ENCODE measurements at regions not wholly inside any gene's neighbourhood (a gene's known extent, or its start where the extent isn't known, plus 50 kb on each side); places are given as distances from the start of the nearest gene placed in this dataset.

DNA sequence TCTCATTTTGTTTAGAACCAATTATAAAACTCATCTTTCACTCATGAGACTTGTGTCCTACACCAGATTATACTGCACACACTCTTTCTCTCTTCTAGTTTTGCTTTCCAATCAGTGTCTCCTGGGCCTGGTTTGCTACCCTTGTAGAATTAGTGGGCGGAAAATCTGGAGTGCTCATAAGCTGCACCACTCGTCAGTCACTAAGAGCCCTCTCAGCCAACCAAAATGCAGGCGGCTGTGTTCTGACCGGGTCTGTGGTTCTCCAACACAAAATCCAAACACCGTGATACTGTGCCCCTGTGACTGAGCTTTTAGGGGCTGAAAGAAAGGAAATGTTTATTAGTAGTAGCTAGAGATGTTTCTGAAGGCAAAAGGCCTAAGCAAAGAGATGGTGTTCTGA lies 83.7 kb upstream of the OBI1 start:
- Histone ChIP-seq H3K79me2 (ENCODE audit: insufficient read depth, low read length) (no peaks in the 10 kb centered on the region), H3K4me3 (ENCODE audit: low read length, poor library complexity, severe bottlenecking) (no peak overlapping the region), H2AFZ (ENCODE audit: low read length) (no peak overlapping the region), H4K20me1 (ENCODE audit: insufficient read depth, low read length, poor library complexity, severe bottlenecking) (no peaks in the 10 kb centered on the region), H3K4me2 (ENCODE audit: low read depth, low read length, poor library complexity, severe bottlenecking) (no peak overlapping the region), H3K4me1 (ENCODE audit: insufficient read depth, low read length, poor library complexity, severe bottlenecking) (no peaks in the 10 kb centered on the region), H3K9me3 (ENCODE audit: insufficient read depth, low read depth, low read length) (no peaks in the 10 kb centered on the region), H3K9me2 (replicated peaks; ENCODE audit: low read depth, low read length) (no peaks in the 10 kb centered on the region), H3K36me3 (ENCODE audit: insufficient read depth, low read length) (no peaks in the 10 kb centered on the region), H3K27me3 (ENCODE audit: insufficient read depth, low read length, poor library complexity, severe bottlenecking) (no peaks in the 10 kb centered on the region), H3K9ac (ENCODE audit: low read depth, low read length, poor library complexity, severe bottlenecking) (no peak overlapping the region), H3F3A (ENCODE audit: low read depth) (no peaks in the 10 kb centered on the region)
- no peak for TF ChIP-seq EZH2phosphoT487 (IDR thresholded peaks at IDR 0.05; ENCODE audit: borderline replicate concordance)
- TF ChIP-seq, protein P1, sequence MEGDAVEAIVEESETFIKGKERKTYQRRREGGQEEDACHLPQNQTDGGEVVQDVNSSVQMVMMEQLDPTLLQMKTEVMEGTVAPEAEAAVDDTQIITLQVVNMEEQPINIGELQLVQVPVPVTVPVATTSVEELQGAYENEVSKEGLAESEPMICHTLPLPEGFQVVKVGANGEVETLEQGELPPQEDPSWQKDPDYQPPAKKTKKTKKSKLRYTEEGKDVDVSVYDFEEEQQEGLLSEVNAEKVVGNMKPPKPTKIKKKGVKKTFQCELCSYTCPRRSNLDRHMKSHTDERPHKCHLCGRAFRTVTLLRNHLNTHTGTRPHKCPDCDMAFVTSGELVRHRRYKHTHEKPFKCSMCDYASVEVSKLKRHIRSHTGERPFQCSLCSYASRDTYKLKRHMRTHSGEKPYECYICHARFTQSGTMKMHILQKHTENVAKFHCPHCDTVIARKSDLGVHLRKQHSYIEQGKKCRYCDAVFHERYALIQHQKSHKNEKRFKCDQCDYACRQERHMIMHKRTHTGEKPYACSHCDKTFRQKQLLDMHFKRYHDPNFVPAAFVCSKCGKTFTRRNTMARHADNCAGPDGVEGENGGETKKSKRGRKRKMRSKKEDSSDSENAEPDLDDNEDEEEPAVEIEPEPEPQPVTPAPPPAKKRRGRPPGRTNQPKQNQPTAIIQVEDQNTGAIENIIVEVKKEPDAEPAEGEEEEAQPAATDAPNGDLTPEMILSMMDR (conservative IDR thresholded peaks at IDR 0.05; ENCODE audit: low read length) = no peak

- H3K9ac ChIP-seq (ENCODE audit: low read depth, low read length, poor library complexity, severe bottlenecking) = no peak overlapping the region
- H3K79me2 ChIP-seq (ENCODE audit: insufficient read depth, low read length) = no peaks in the 10 kb centered on the region
- H3K4me3 ChIP-seq (ENCODE audit: low read length, poor library complexity, severe bottlenecking) = no peak overlapping the region
- no peaks in the 10 kb centered on the region for H3K27me3 ChIP-seq (ENCODE audit: insufficient read depth, low read length, poor library complexity, severe bottlenecking)
- peaks cover 9% of the 10 kb centered on the region for H3K4me1 ChIP-seq (ENCODE audit: insufficient read depth, low read length, poor library complexity, severe bottlenecking)
- TF ChIP-seq EZH2phosphoT487 (IDR thresholded peaks at IDR 0.05; ENCODE audit: borderline replicate concordance) = no peak
- TF ChIP-seq, protein P1 (conservative IDR thresholded peaks at IDR 0.05; ENCODE audit: low read length) = no peak
- H4K20me1 ChIP-seq (ENCODE audit: insufficient read depth, low read length, poor library complexity, severe bottlenecking) = no peaks in the 10 kb centered on the region
- H2AFZ ChIP-seq (ENCODE audit: low read length) = peak overlapping the region; percentile 34; the same call in 1 of the 2 replicates
- no peak overlapping the region for H3K4me2 ChIP-seq (ENCODE audit: low read depth, low read length, poor library complexity, severe bottlenecking)
- H3K9me3 ChIP-seq (ENCODE audit: insufficient read depth, low read depth, low read length) = no peaks in the 10 kb centered on the region
- H3K36me3 ChIP-seq (ENCODE audit: insufficient read depth, low read length) = no peaks in the 10 kb centered on the region
- H3K9me2 ChIP-seq (replicated peaks; ENCODE audit: low read depth, low read length) = no peaks in the 10 kb centered on the region
- no peaks in the 10 kb centered on the region for H3F3A ChIP-seq (ENCODE audit: low read depth)
Observed at GRCh38 chr13:78736142-78736541, 77.2 kb upstream of the OBI1 start.

DNA sequence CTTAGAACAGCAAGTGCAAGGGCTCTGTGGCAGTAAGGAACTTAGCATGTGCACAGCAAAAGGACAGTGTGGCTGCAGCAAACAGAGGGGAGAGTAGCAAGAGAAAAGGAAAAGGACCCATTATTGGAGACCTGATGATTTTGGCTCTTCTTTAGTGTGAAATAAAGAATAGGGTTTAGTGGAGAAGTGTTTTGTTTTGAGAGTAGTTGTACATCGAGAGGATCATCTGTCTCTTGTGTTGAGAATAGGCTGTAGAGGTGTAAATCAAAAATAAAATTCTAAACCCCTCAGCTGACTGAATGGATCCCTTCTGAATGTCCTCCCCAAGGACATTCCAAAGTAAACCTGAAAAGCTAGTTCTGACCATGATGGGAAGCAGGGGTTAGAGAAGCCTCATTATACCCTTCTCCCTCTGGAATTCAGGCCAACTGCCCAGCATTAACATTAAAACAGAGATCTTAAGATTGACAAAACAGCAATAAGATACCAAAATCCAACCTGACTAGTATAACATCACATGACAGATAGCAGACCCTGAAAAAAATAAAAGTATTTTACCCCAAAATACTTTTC lies 73.6 kb upstream of the OBI1 start:
- Histone ChIP-seq H3K4me2 (ENCODE audit: low read depth, low read length, poor library complexity, severe bottlenecking) (no peak overlapping the region), H3K9me2 (replicated peaks; ENCODE audit: low read depth, low read length) (no peaks in the 10 kb centered on the region), H3K9me3 (ENCODE audit: insufficient read depth, low read depth, low read length) (no peaks in the 10 kb centered on the region), H2AFZ (ENCODE audit: low read length) (no peak overlapping the region), H3K36me3 (ENCODE audit: insufficient read depth, low read length) (no peaks in the 10 kb centered on the region), H3K4me1 (ENCODE audit: insufficient read depth, low read length, poor library complexity, severe bottlenecking) (peaks cover 9% of the 10 kb centered on the region), H3K79me2 (ENCODE audit: insufficient read depth, low read length) (no peaks in the 10 kb centered on the region), H3K9ac (ENCODE audit: low read depth, low read length, poor library complexity, severe bottlenecking) (no peak overlapping the region), H3F3A (ENCODE audit: low read depth) (no peaks in the 10 kb centered on the region), H3K4me3 (ENCODE audit: low read length, poor library complexity, severe bottlenecking) (no peak overlapping the region), H4K20me1 (ENCODE audit: insufficient read depth, low read length, poor library complexity, severe bottlenecking) (no peaks in the 10 kb centered on the region), H3K27me3 (ENCODE audit: insufficient read depth, low read length, poor library complexity, severe bottlenecking) (no peaks in the 10 kb centered on the region)
- TF ChIP-seq EZH2phosphoT487 (IDR thresholded peaks at IDR 0.05; ENCODE audit: borderline replicate concordance) = no peak
- TF ChIP-seq, protein P1 (conservative IDR thresholded peaks at IDR 0.05; ENCODE audit: low read length) = no peak
